CD4-positive, alpha-beta memory T cell (primary cell): ENCODE measurements at regions not wholly inside any gene's neighbourhood (a gene's known extent, or its start where the extent isn't known, plus 50 kb on each side); places are given as distances from the start of the nearest gene placed in this dataset.

Source experiments
- CTCF ChIA-PET: fragments of 350-600 bp; sonication (Branson Sonifier 250); formaldehyde crosslinking; loops from one replicate; lab custom pipeline; 2021; ENCODE audit warnings: inconsistent platforms; ENCODE audit not compliant: partially characterized antibody; lab: Charles Lee
- POLR2A ChIA-PET: fragments of 350-600 bp; sonication (Branson Sonifier 250); formaldehyde crosslinking; loops from one replicate; lab custom pipeline; 2021; ENCODE audit not compliant: partially characterized antibody; lab: Charles Lee
- DNase-seq, 5 donors: peaks; one replicate each; pipeline versions ENCODE4 v3.0.0 to v3.0.0-alpha.2; 2020 to 2022; ENCODE audit warnings: mixed read lengths in 1 of 5
- H3K27ac ChIP-seq: one replicate; pipeline ENCODE4 v1.7.0; 2013; ENCODE audit warnings: low read depth, low read length
- H3K27me3 ChIP-seq: 2 replicates; pipeline ENCODE4 v1.7.0; 2013; ENCODE audit warnings: mild to moderate bottlenecking, low read length, moderate library complexity; ENCODE audit not compliant: insufficient read depth
- H3K36me3 ChIP-seq: 2 replicates; pipeline ENCODE4 v1.7.0; 2013; ENCODE audit warnings: mild to moderate bottlenecking, low read length, moderate library complexity; ENCODE audit not compliant: insufficient read depth
- H3K4me1 ChIP-seq: 2 replicates; pipeline ENCODE4 v1.7.0; 2013; ENCODE audit warnings: mild to moderate bottlenecking, low read length, moderate library complexity; ENCODE audit not compliant: insufficient read depth
- H3K4me3 ChIP-seq, 2 donors: one replicate each; pipeline ENCODE4 v1.7.0; 2013; ENCODE audit warnings: low read length in 2 of 2, mild to moderate bottlenecking in 1 of 2
- H3K9me3 ChIP-seq, 2 donors: one replicate each; pipeline ENCODE4 v1.7.0; 2013; ENCODE audit warnings: low read length in 2 of 2, control low read depth in 1 of 2; ENCODE audit not compliant: control insufficient read depth in 1 of 2
- H3K27ac Mint-ChIP-seq, 7 donors: one replicate each; pipeline ENCODE4 v1.8.0; 2020 to 2021; ENCODE audit warnings: mixed read lengths in 7 of 7, mild to moderate bottlenecking in 6 of 7, inconsistent platforms in 3 of 7, moderate library complexity in 3 of 7
- H3K27me3 Mint-ChIP-seq, 2 donors: one replicate each; pipeline ENCODE4 v1.8.0; 2020 to 2021; ENCODE audit warnings: mixed read lengths in 2 of 2
- H3K36me3 Mint-ChIP-seq, 2 donors: one replicate each; pipeline ENCODE4 v1.8.0; 2020 to 2021; ENCODE audit warnings: mixed read lengths in 2 of 2, inconsistent platforms in 1 of 2, mild to moderate bottlenecking in 1 of 2
- H3K4me1 Mint-ChIP-seq, 4 donors: one replicate each; pipeline ENCODE4 v1.8.0; 2020 to 2021; ENCODE audit warnings: mixed read lengths in 4 of 4, mild to moderate bottlenecking in 1 of 4
- H3K4me3 Mint-ChIP-seq, 8 donors: one replicate each; pipeline ENCODE4 v1.8.0; 2020 to 2021; ENCODE audit warnings: mixed read lengths in 8 of 8, mild to moderate bottlenecking in 7 of 8, moderate library complexity in 6 of 8, inconsistent platforms in 3 of 8
- H3K9me3 Mint-ChIP-seq, 8 donors: one replicate each; pipeline ENCODE4 v1.8.0; 2020 to 2021; ENCODE audit warnings: mixed read lengths in 8 of 8, mild to moderate bottlenecking in 5 of 8, inconsistent platforms in 3 of 8, moderate library complexity in 1 of 8
- intact Hi-C: fragments of 100-400 bp; cut with micrococcal nuclease; formaldehyde crosslinking; loops from one replicate; pipeline ENCODE4 v1.15.1; 2023

DNA sequence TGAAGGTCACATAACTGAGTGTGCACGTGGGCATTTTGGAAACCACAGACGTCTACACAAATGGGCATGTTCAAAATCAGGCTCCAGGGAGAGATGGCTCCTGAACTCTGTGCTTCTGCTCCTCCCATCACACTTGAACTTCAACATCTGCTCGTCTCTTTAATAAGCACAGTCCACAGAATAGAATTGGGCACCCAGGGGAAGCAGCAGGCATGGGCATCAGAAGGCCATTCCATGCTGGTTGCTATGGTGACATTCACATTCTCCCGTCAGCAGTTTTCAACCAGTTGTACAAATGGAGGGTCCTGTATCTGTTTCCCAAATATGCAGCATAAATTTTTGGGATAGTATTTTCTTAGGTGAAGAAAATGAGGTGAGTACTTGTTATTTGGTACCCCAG lies 183.7 kb upstream of the COPS8 start:
- H3K4me3 Mint-ChIP-seq, result no peak overlapping the region
- DNase-seq, result no peak
- H3K36me3 Mint-ChIP-seq, result no peaks in the 10 kb centered on the region
- ChIA-PET POLR2A (no interaction called here), CTCF (no interaction called here)
- no peaks in the 10 kb centered on the region for H3K36me3 ChIP-seq
- no peaks in the 10 kb centered on the region for H3K4me1 Mint-ChIP-seq
- no peaks in the 10 kb centered on the region for H3K27me3 ChIP-seq
- intact Hi-C loops, result no loop called here
- no peak overlapping the region for H3K27ac ChIP-seq
- H3K9me3 ChIP-seq, result no peaks in the 10 kb centered on the region
- no peak overlapping the region for H3K4me3 ChIP-seq
- H3K4me1 ChIP-seq, result no peaks in the 10 kb centered on the region
- H3K27me3 Mint-ChIP-seq, result peaks cover 6 to 14% of the 10 kb centered on the region in 2 donors
- H3K27ac Mint-ChIP-seq, result no peak overlapping the region
- no peaks in the 10 kb centered on the region for H3K9me3 Mint-ChIP-seq

DNA sequence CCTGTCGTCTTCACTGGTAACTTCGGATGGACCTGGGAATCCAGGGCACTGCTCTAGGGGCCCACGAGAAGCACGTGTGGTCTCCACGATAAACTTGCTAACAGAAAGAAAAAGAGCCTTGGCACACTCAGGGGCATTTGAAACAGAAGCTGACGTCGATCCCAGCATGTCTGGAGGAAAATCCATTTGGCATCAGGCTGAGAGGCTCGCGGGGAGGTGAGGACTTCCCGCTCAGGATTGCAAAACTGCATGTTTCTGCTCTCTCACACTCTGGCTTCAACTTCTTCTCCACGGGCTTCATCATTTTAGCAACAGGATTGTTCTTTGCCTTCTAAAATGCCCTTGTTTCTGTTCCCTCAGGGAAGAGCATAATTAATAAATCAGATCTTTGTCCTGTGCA lies 181.7 kb upstream of the COPS8 start:
- ChIA-PET CTCF (no interaction called here), POLR2A (no interaction called here)
- Mint-ChIP-seq H3K27ac (no peak overlapping the region), H3K27me3 (peaks cover 6 to 14% of the 10 kb centered on the region in 2 donors), H3K4me3 (no peak overlapping the region), H3K9me3 (no peaks in the 10 kb centered on the region), H3K4me1 (no peaks in the 10 kb centered on the region), H3K36me3 (no peaks in the 10 kb centered on the region)
- Histone ChIP-seq H3K36me3 (no peaks in the 10 kb centered on the region), H3K4me3 (no peak overlapping the region), H3K9me3 (no peaks in the 10 kb centered on the region), H3K27me3 (no peaks in the 10 kb centered on the region), H3K27ac (no peak overlapping the region), H3K4me1 (no peaks in the 10 kb centered on the region)
- intact Hi-C loops, result no loop called here
- no peak for DNase-seq

DNA sequence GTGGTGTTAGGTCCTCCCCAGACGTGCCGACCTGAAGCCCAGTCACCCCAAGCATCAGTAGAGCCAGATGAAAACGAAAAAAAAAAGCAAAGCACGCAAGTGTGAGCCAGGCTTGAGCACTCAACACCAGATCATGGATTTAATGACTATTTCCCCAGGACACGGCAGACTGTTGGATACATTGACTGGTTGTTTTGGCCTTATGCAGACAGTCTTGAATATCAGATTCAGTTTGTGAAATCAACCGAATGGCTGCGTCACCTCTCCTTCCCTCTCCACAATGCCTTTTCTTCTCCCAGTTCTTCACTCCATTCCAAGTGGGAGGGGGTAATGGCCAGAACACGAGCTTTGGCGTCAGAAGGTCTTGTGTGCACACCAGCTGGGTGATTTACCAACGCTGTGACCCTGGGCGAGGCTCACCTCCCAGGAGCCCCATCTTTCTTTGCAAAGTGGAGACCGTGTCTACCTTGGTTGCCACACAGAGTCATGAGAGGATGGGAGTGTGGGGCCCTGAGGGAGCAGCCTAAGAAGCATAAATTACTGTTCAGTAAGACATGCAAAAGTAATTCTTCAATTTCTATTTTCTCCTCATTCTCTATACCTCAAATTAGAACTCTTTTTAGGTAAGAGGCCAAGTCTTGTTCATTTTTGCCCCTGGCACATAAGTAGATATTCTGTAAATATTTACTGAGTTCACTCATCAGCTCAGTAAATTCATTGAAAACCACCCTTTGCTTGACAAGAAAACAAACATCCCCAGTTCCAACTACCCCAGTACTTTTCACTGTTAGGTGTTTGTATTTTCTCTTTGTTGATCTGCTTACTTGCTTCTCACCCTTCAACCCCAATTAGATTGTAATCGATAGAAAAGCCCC lies 181.1 kb upstream of the COPS8 start:
- no peak overlapping the region for H3K27ac Mint-ChIP-seq
- Histone ChIP-seq H3K9me3 (no peaks in the 10 kb centered on the region), H3K4me1 (no peaks in the 10 kb centered on the region), H3K36me3 (no peaks in the 10 kb centered on the region), H3K4me3 (no peak overlapping the region), H3K27me3 (no peaks in the 10 kb centered on the region), H3K27ac (no peak overlapping the region)
- no peaks in the 10 kb centered on the region for H3K36me3 Mint-ChIP-seq
- ChIA-PET CTCF (no interaction called here), POLR2A (no interaction called here)
- H3K27me3 Mint-ChIP-seq, result peaks cover 6 to 14% of the 10 kb centered on the region in 2 donors
- DNase-seq, result no peak
- no peak overlapping the region for H3K4me3 Mint-ChIP-seq
- intact Hi-C loops, result no loop called here
- no peaks in the 10 kb centered on the region for H3K4me1 Mint-ChIP-seq
- no peaks in the 10 kb centered on the region for H3K9me3 Mint-ChIP-seq

DNA sequence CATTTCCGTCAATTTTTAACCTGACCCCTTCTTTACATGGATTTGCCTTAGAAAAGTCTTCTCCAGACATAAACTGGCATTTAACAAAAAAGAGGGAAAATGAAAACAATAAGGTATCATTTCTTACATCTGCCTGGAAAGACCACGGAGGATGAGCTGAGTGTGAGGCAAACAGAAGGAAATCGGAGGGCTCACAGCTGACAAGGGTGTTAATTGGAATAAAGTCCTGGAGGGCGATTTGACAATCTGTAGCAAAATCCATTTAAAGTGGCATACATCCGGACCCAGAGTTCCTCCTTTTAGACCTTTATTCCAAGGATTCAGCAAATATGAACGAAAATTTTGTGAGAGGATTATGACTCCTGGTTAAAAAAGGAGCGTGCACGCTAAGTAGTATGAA lies 179.7 kb upstream of the COPS8 start:
- Histone ChIP-seq H3K4me1 (no peaks in the 10 kb centered on the region), H3K27ac (no peak overlapping the region), H3K4me3 (no peak overlapping the region), H3K9me3 (no peaks in the 10 kb centered on the region), H3K27me3 (no peaks in the 10 kb centered on the region), H3K36me3 (no peaks in the 10 kb centered on the region)
- Mint-ChIP-seq H3K9me3 (no peaks in the 10 kb centered on the region), H3K27me3 (peaks cover 9 to 13% of the 10 kb centered on the region in 2 donors), H3K36me3 (no peaks in the 10 kb centered on the region), H3K27ac (no peak overlapping the region), H3K4me3 (no peak overlapping the region), H3K4me1 (no peaks in the 10 kb centered on the region)
- DNase-seq, result no peak
- ChIA-PET POLR2A (no interaction called here), CTCF (no interaction called here)
- intact Hi-C loops, result no loop called here

DNA sequence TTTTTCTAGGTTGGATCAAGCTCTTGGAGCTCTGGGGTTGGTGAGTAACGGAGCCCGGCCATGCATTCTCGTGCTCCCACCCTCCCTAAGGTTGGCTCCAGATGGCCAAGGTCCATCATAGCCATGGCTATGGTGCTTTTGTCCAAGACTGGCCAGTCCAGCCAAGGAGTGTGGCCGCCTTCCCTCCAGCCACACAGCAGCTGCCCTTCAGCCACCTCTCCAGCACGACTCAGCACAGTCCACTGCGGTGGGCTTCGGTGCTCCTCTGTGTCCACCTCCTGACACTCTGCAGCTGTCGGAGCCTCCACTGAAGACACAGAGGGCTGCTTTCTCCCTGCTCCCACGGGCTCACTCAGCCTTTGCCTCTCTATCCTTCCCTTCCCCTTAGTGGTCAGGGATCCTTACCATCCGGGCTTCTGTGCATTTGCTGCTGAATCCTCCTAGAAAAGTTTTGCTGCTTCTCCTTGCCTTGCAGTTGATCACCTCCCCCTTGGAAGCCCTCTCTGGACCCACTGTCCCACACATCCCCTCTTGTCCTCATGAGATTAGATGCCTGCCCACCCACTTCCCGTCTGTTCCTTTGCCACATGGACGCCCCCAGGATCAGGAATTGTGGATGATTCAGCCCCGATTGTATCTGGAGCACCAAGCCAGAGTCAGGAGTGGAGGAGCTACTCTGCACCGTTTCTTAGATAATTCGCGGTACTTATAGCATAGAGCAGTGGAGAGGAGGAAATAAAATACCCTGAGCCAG lies 177.1 kb upstream of the COPS8 start:
- H3K27ac Mint-ChIP-seq, result no peak overlapping the region

DNA sequence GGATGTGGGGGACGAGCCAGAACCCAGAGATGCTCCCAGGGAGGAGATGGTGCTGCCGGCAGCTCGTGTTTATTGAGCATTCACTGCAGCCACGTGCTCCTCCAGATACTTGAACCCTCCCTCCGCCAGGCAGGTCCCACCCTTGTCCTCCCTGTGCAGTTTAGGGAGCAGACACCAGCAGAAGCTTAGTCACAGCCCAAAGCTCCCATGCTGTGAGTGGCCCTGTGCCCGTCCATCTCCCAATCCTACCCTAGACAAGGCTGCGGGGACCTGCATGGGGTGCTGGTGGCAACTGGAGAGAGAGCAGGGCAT lies 176.5 kb upstream of the COPS8 start:
- Histone ChIP-seq H3K36me3 (no peaks in the 10 kb centered on the region), H3K9me3 (no peaks in the 10 kb centered on the region), H3K27me3 (no peaks in the 10 kb centered on the region), H3K27ac (no peak overlapping the region), H3K4me1 (no peaks in the 10 kb centered on the region), H3K4me3 (no peak overlapping the region)
- Mint-ChIP-seq H3K27me3 (peaks cover 3 to 6% of the 10 kb centered on the region in 2 donors), H3K4me1 (no peaks in the 10 kb centered on the region), H3K9me3 (no peaks in the 10 kb centered on the region), H3K27ac (no peak overlapping the region), H3K36me3 (no peaks in the 10 kb centered on the region), H3K4me3 (no peak overlapping the region)
- ChIA-PET POLR2A (no interaction called here), CTCF (no interaction called here)
- intact Hi-C loops, result no loop called here
- DNase-seq, result no peak

More for the DNA sequence above, 177.1 kb upstream of the COPS8 start:
- Histone ChIP-seq H3K4me3 (no peak overlapping the region), H3K27me3 (no peaks in the 10 kb centered on the region), H3K36me3 (no peaks in the 10 kb centered on the region), H3K9me3 (no peaks in the 10 kb centered on the region), H3K4me1 (no peaks in the 10 kb centered on the region), H3K27ac (no peak overlapping the region)
- no peaks in the 10 kb centered on the region for H3K9me3 Mint-ChIP-seq
- CTCF ChIA-PET, result no interaction called here
- no peak for DNase-seq
- peaks cover 3 to 7% of the 10 kb centered on the region in 2 donors for H3K27me3 Mint-ChIP-seq
- H3K4me3 Mint-ChIP-seq, result no peak overlapping the region
- H3K36me3 Mint-ChIP-seq, result no peaks in the 10 kb centered on the region
- no peaks in the 10 kb centered on the region for H3K4me1 Mint-ChIP-seq
- POLR2A ChIA-PET, result no interaction called here
- intact Hi-C loops, result no loop called here

DNA sequence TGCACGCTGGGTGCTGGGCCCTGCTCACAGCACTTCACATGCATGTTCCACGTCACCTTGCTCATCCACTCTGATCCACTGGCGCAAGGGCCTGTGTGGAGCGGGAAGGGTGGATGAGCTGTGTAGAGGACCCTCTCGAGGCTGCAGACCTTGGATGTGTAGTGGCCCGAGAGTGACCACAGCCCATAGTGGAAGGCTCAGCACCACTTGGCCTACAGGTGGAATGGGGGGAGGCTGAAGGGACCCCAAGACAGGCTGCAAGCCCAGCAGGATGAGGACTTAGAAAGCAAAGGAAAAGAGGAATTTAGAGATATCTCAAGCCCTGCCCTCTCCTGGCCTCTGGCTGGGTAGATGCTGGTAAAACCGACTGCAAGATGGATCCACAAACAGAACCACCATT lies 175.9 kb upstream of the COPS8 start:
- H3K9me3 Mint-ChIP-seq, result no peaks in the 10 kb centered on the region
- no peaks in the 10 kb centered on the region for H3K4me1 ChIP-seq
- no peaks in the 10 kb centered on the region for H3K36me3 Mint-ChIP-seq
- CTCF ChIA-PET, result no interaction called here
- H3K27me3 Mint-ChIP-seq, result peaks cover 4 to 5% of the 10 kb centered on the region in 2 donors
- H3K27ac Mint-ChIP-seq, result no peak overlapping the region
- no peaks in the 10 kb centered on the region for H3K27me3 ChIP-seq
- DNase-seq, result no peak
- H3K36me3 ChIP-seq, result no peaks in the 10 kb centered on the region
- POLR2A ChIA-PET, result no interaction called here
- H3K4me3 ChIP-seq, result no peak overlapping the region
- no peak overlapping the region for H3K4me3 Mint-ChIP-seq
- H3K4me1 Mint-ChIP-seq, result no peaks in the 10 kb centered on the region
- H3K27ac ChIP-seq, result no peak overlapping the region
- H3K9me3 ChIP-seq, result no peaks in the 10 kb centered on the region
- intact Hi-C loops, result no loop called here
